ENCODE measurements at regions not wholly inside any gene's neighbourhood (a gene's known extent, or its start where the extent isn't known, plus 50 kb on each side); places are given as distances from the start of the nearest gene placed in this dataset.
"Not testable (repeated sequence)": the region's sequence is repeated elsewhere in the genome, so short reads cannot be mapped to it uniquely, and the experiment has no call there.

DNA sequence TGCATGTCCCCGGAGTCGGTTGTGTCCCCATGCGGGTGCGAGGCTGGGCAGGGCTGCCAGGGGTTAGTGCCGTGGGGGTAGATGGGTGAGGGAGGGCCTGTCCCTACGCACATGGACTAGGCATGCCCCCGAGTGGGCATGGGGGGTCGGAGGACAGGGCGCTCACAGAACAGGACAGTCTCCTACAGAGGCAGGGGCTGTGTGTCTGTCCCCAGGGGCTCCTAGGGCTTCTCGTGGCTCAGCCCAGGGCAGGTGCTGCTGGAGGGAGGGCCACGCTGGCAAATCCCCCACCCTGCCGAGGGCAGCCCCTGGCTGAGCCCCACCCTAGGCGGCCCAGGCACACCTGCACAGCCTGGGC lies 141.3 kb downstream of the TMEM121 start:
- TF ChIP-seq EHMT2 (IDR thresholded peaks at IDR 0.05; ENCODE audit: low read depth); RAD21 (conservative IDR thresholded peaks at IDR 0.05 in 1 of 2, IDR thresholded peaks at IDR 0.05 in 1 of 2); EP300 (IDR thresholded peaks at IDR 0.05); SMC3 (IDR thresholded peaks at IDR 0.05); RFX5 (IDR thresholded peaks at IDR 0.05); POLR2A (IDR thresholded peaks at IDR 0.05; ENCODE audit: low read length); POLR2AphosphoS2 (conservative IDR thresholded peaks at IDR 0.05; ENCODE audit: low read length): not testable (repeated sequence)
- TF ChIP-seq, protein P1, sequence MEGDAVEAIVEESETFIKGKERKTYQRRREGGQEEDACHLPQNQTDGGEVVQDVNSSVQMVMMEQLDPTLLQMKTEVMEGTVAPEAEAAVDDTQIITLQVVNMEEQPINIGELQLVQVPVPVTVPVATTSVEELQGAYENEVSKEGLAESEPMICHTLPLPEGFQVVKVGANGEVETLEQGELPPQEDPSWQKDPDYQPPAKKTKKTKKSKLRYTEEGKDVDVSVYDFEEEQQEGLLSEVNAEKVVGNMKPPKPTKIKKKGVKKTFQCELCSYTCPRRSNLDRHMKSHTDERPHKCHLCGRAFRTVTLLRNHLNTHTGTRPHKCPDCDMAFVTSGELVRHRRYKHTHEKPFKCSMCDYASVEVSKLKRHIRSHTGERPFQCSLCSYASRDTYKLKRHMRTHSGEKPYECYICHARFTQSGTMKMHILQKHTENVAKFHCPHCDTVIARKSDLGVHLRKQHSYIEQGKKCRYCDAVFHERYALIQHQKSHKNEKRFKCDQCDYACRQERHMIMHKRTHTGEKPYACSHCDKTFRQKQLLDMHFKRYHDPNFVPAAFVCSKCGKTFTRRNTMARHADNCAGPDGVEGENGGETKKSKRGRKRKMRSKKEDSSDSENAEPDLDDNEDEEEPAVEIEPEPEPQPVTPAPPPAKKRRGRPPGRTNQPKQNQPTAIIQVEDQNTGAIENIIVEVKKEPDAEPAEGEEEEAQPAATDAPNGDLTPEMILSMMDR (IDR thresholded peaks at IDR 0.05), result not testable (repeated sequence)
- TF ChIP-seq, protein P2, sequence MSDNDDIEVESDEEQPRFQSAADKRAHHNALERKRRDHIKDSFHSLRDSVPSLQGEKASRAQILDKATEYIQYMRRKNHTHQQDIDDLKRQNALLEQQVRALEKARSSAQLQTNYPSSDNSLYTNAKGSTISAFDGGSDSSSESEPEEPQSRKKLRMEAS (IDR thresholded peaks at IDR 0.05), result not testable (repeated sequence)
